GM19324 (cell line): ENCODE measurements at regions not wholly inside any gene's neighbourhood (a gene's known extent, or its start where the extent isn't known, plus 50 kb on each side); places are given as distances from the start of the nearest gene placed in this dataset.

ENCODE experiments used
- ATAC-seq: cut with Tn5 transposase; IDR thresholded peaks from one replicate; pipeline ENCODE4 v1.9.1; 2021; ENCODE audit warnings: mild to moderate bottlenecking, moderate library complexity; ENCODE audit not compliant: unreplicated experiment, low FRiP score

GRCh38 chr2:71277536-71278103 lies 50.7 kb upstream of the PAIP2B start:
- ATAC-seq, result no peak

GRCh38 chr2:71277147-71277475 lies 50.2 kb upstream of the PAIP2B start:
- no peak for ATAC-seq

- ATAC-seq, result peak; percentile 99
Observed at GRCh38 chr2:71276311-71277146, 49.6 kb upstream of the PAIP2B start.
